GM12878 (cell line): ENCODE measurements at regions not wholly inside any gene's neighbourhood (a gene's known extent, or its start where the extent isn't known, plus 50 kb on each side); places are given as distances from the start of the nearest gene placed in this dataset.

ENCODE experiments used
- CHD2 ChIP-seq: IDR thresholded peaks from 2 replicates; pipeline ENCODE4 v1.6.1; 2011; ENCODE audit warnings: low read depth, low read length, improper control_type of control experiment, borderline replicate concordance
- EZH2 ChIP-seq: IDR thresholded peaks from 2 replicates; pipeline ENCODE4 v1.6.1; 2012; ENCODE audit warnings: low read depth, mild to moderate bottlenecking, control low read depth, inconsistent platforms, low read length, borderline replicate concordance; ENCODE audit not compliant: control insufficient read depth
- GABPA ChIP-seq: IDR thresholded peaks from 2 replicates; pipeline ENCODE4 v1.6.1; 2014; ENCODE audit warnings: antibody characterized with exemption, low read depth, mild to moderate bottlenecking, inconsistent platforms
- IKZF1 ChIP-seq: fragments of 450-650 bp; conservative IDR thresholded peaks from 2 replicates; pipeline ENCODE4 v1.6.1; 2017; ENCODE audit warnings: antibody characterized with exemption, mild to moderate bottlenecking
- POLR2A ChIP-seq: IDR thresholded peaks from 2 replicates; pipeline ENCODE4 v1.6.1; 2011; ENCODE audit warnings: low read depth, mild to moderate bottlenecking, low read length
- TF ChIP-seq, protein P1 (sequence below): IDR thresholded peaks from 2 replicates; pipeline ENCODE4 v1.6.1; 2012; ENCODE audit warnings: mild to moderate bottlenecking, low read depth, low read length
- TF ChIP-seq, protein P2 (sequence below), 3 experiments: IDR thresholded peaks in 2 of 3; conservative IDR thresholded peaks in 1 of 3; 2 replicates each; pipeline ENCODE4 v1.5.1; 2011; ENCODE audit warnings: low read depth in 3 of 3, low read length in 3 of 3, mild to moderate bottlenecking in 3 of 3, control low read depth in 2 of 3, moderate library complexity in 2 of 3, inconsistent platforms in 1 of 3, mixed read lengths in 1 of 3; ENCODE audit not compliant: control insufficient read depth in 2 of 3, insufficient read depth in 1 of 3; ENCODE audit errors: extremely low read depth in 1 of 3
- TF ChIP-seq, protein P3 (sequence below): IDR thresholded peaks from 2 replicates; pipeline ENCODE4 v1.6.1; 2012; ENCODE audit warnings: low read depth, low read length, improper control_type of control experiment

DNA sequence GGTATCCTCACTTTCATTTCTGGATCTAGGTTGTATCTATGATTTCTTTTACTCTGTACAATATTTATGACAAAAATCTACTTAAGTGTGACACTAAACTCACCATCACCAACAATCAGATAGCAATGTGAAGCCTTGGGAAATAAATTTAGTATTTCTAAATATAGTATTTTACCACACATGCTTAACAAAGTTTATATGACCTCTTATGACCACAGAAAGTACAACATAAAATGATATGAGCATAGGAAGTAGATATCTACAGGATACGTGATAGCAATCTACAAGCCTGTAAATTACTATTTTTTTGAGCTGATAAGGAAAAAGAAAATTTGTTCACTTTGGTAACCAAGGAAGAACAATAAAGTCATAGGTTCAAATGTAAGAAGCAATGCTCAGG lies 910.4 kb upstream of the CITED2 start:
- TF ChIP-seq GABPA (no peak), CHD2 (no peak), EZH2 (no peak), IKZF1 (no peak), POLR2A (no peak)
- TF ChIP-seq, protein P1, sequence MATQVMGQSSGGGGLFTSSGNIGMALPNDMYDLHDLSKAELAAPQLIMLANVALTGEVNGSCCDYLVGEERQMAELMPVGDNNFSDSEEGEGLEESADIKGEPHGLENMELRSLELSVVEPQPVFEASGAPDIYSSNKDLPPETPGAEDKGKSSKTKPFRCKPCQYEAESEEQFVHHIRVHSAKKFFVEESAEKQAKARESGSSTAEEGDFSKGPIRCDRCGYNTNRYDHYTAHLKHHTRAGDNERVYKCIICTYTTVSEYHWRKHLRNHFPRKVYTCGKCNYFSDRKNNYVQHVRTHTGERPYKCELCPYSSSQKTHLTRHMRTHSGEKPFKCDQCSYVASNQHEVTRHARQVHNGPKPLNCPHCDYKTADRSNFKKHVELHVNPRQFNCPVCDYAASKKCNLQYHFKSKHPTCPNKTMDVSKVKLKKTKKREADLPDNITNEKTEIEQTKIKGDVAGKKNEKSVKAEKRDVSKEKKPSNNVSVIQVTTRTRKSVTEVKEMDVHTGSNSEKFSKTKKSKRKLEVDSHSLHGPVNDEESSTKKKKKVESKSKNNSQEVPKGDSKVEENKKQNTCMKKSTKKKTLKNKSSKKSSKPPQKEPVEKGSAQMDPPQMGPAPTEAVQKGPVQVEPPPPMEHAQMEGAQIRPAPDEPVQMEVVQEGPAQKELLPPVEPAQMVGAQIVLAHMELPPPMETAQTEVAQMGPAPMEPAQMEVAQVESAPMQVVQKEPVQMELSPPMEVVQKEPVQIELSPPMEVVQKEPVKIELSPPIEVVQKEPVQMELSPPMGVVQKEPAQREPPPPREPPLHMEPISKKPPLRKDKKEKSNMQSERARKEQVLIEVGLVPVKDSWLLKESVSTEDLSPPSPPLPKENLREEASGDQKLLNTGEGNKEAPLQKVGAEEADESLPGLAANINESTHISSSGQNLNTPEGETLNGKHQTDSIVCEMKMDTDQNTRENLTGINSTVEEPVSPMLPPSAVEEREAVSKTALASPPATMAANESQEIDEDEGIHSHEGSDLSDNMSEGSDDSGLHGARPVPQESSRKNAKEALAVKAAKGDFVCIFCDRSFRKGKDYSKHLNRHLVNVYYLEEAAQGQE = no peak
- TF ChIP-seq, protein P2, sequence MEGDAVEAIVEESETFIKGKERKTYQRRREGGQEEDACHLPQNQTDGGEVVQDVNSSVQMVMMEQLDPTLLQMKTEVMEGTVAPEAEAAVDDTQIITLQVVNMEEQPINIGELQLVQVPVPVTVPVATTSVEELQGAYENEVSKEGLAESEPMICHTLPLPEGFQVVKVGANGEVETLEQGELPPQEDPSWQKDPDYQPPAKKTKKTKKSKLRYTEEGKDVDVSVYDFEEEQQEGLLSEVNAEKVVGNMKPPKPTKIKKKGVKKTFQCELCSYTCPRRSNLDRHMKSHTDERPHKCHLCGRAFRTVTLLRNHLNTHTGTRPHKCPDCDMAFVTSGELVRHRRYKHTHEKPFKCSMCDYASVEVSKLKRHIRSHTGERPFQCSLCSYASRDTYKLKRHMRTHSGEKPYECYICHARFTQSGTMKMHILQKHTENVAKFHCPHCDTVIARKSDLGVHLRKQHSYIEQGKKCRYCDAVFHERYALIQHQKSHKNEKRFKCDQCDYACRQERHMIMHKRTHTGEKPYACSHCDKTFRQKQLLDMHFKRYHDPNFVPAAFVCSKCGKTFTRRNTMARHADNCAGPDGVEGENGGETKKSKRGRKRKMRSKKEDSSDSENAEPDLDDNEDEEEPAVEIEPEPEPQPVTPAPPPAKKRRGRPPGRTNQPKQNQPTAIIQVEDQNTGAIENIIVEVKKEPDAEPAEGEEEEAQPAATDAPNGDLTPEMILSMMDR (IDR thresholded peaks at IDR 0.05 in 2 of 3, conservative IDR thresholded peaks at IDR 0.05 in 1 of 3; ENCODE audit: control insufficient read depth in 2 of 3, extremely low read depth in 1 of 3, insufficient read depth in 1 of 3, low read depth in 3 of 3, low read length in 3 of 3) = no peak
- TF ChIP-seq, protein P3, sequence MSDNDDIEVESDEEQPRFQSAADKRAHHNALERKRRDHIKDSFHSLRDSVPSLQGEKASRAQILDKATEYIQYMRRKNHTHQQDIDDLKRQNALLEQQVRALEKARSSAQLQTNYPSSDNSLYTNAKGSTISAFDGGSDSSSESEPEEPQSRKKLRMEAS = no peak
